ENCODE measurements at regions not wholly inside any gene's neighbourhood (a gene's known extent, or its start where the extent isn't known, plus 50 kb on each side); places are given as distances from the start of the nearest gene placed in this dataset.

- DNase-seq (ENCODE audit: low read depth), result no peak
- no peak overlapping the region for H3K4me3 ChIP-seq (ENCODE audit: control insufficient read depth, low read depth, low read length)
- no peak for TF ChIP-seq CTCF (conservative IDR thresholded peaks at IDR 0.05; ENCODE audit: control insufficient read depth, insufficient read depth, low read depth, low read length)
Observed at GRCh38 chr18:38971881-38972280, 1406.3 kb upstream of the CELF4 start.

DNA sequence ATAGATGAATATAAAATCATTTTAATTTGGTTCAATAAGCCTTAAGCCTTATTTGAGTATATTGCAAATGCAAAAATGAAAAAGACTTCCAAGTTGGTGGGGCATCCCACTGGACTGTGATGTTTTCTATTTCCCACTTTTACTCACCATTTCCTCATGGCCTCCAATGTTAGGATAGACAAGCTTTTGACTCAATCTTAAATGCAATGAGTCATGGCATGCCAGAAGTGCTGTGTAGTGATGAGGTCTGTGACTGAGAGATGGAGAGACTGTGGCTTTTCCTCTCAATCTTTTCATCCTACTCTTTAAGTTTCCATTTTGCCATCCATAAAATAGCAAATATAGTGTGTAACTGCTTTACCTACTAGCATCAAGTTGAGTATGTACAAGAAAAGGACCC is 1401.2 kb upstream of the CELF4 start:
- no peak overlapping the region for H3K4me3 ChIP-seq (ENCODE audit: control insufficient read depth, low read depth, low read length)
- TF ChIP-seq CTCF (conservative IDR thresholded peaks at IDR 0.05; ENCODE audit: control insufficient read depth, insufficient read depth, low read depth, low read length), result no peak
- DNase-seq (ENCODE audit: low read depth), result no peak

GRCh38 chr18:38963943-38964660 is 1398.5 kb upstream of the CELF4 start:
- no peak overlapping the region for H3K4me3 ChIP-seq (ENCODE audit: control insufficient read depth, low read depth, low read length)
- TF ChIP-seq CTCF (conservative IDR thresholded peaks at IDR 0.05; ENCODE audit: control insufficient read depth, insufficient read depth, low read depth, low read length), result no peak

DNA sequence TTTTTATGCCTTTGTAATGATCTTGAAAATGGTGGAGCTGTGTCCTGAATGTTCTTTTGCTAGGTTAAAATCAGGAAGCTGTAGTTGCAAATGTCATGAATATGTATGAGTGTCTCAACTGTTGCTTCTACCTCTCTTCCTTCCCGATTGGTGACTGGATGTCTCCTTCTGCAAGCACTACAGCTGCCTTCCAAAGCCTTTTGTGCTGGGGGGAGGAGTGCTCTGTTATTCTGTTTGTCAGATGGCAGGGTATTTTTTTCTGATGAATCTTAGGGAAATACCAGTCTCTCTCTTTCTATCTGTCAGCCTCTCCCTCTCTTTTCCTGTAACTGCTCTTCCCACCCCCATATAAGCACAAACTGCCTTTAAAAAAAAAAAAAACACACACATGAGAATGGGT is 1396.3 kb upstream of the CELF4 start:
- DNase-seq (ENCODE audit: low read depth), result no peak
- no peak for TF ChIP-seq CTCF (conservative IDR thresholded peaks at IDR 0.05; ENCODE audit: control insufficient read depth, insufficient read depth, low read depth, low read length)
- no peak overlapping the region for H3K4me3 ChIP-seq (ENCODE audit: control insufficient read depth, low read depth, low read length)

More at GRCh38 chr18:38963943-38964660, 1398.5 kb upstream of the CELF4 start:
- no peak for DNase-seq (ENCODE audit: low read depth)

- DNase-seq (ENCODE audit: low read depth), result no peak
- no peak overlapping the region for H3K4me3 ChIP-seq (ENCODE audit: control insufficient read depth, low read depth, low read length)
- no peak for TF ChIP-seq CTCF (conservative IDR thresholded peaks at IDR 0.05; ENCODE audit: control insufficient read depth, insufficient read depth, low read depth, low read length)
Observed at GRCh38 chr18:38957736-38958135, 1392.1 kb upstream of the CELF4 start.

GRCh38 chr18:38956068-38956467 is 1390.5 kb upstream of the CELF4 start:
- no peak overlapping the region for H3K4me3 ChIP-seq (ENCODE audit: control insufficient read depth, low read depth, low read length)
- no peak for DNase-seq (ENCODE audit: low read depth)
- TF ChIP-seq CTCF (conservative IDR thresholded peaks at IDR 0.05; ENCODE audit: control insufficient read depth, insufficient read depth, low read depth, low read length), result no peak

Data from fibroblast of mammary gland (primary cell).